Liver (tissue), 8 donors: ENCODE measurements at regions not wholly inside any gene's neighbourhood (a gene's known extent, or its start where the extent isn't known, plus 50 kb on each side); places are given as distances from the start of the nearest gene placed in this dataset.

Experiments used
- DNase-seq: peaks from one replicate; pipeline ENCODE4 v3.0.0-alpha.2; 2017; ENCODE audit warnings: low spot score
- H3K27ac ChIP-seq, 2 donors: one replicate each; pipeline ENCODE4 v1.7.0; 2013; ENCODE audit warnings: inconsistent platforms in 2 of 2, low read length in 2 of 2, control low read depth in 1 of 2, low read depth in 1 of 2, mild to moderate bottlenecking in 1 of 2
- H3K27me3 ChIP-seq, 4 donors: one replicate each; pipeline versions ENCODE4 v1.6.1 to v1.7.0; 2013; ENCODE audit warnings: low read length in 3 of 4, inconsistent platforms in 1 of 4, mild to moderate bottlenecking in 1 of 4, moderate library complexity in 1 of 4; ENCODE audit not compliant: control insufficient read depth in 4 of 4, insufficient read depth in 4 of 4
- H3K36me3 ChIP-seq, 4 donors: one replicate each; pipeline versions ENCODE4 v1.6.1 to v1.7.0; 2013; ENCODE audit warnings: low read length in 3 of 4, mild to moderate bottlenecking in 3 of 4, low read depth in 1 of 4, moderate library complexity in 1 of 4; ENCODE audit not compliant: control insufficient read depth in 4 of 4, insufficient read depth in 3 of 4
- H3K4me1 ChIP-seq, 4 donors: one replicate each; pipeline versions ENCODE4 v1.6.1 to v1.7.0; 2013; ENCODE audit warnings: low read length in 3 of 4, mild to moderate bottlenecking in 3 of 4, moderate library complexity in 1 of 4; ENCODE audit not compliant: control insufficient read depth in 4 of 4, insufficient read depth in 4 of 4
- H3K4me3 ChIP-seq, 3 donors: one replicate each; pipeline versions ENCODE4 v1.6.1 to v1.7.0; 2013; ENCODE audit warnings: low read length in 3 of 3, control low read depth in 1 of 3, low read depth in 1 of 3, mild to moderate bottlenecking in 1 of 3
- H3K9ac ChIP-seq, 2 donors: one replicate each; pipeline ENCODE4 v1.7.0; 2013; ENCODE audit warnings: low read length in 2 of 2, mild to moderate bottlenecking in 2 of 2, moderate library complexity in 2 of 2, control low read depth in 1 of 2, low read depth in 1 of 2
- H3K9me3 ChIP-seq, 4 donors: one replicate each; pipeline versions ENCODE4 v1.6.1 to v1.7.0; 2013; ENCODE audit warnings: low read length in 3 of 4; ENCODE audit not compliant: control insufficient read depth in 4 of 4
- CTCF ChIP-seq: fragments of 150-350 bp; IDR thresholded peaks from 2 replicates; pipeline ENCODE4 v1.5.1; 2017; ENCODE audit warnings: improper control_type of control experiment, low read depth, low read length; ENCODE audit not compliant: missing input control
- EGR1 ChIP-seq, 2 donors: IDR thresholded peaks; 2 replicates each; pipeline ENCODE4 v1.6.1; 2016 to 2018; ENCODE audit warnings: antibody characterized with exemption in 2 of 2, low read depth in 2 of 2
- FOXA1 ChIP-seq: IDR thresholded peaks from 2 replicates; pipeline ENCODE4 v1.6.1; 2016; ENCODE audit warnings: antibody characterized with exemption
- FOXA2 ChIP-seq: IDR thresholded peaks from 2 replicates; pipeline ENCODE4 v1.6.1; 2016; ENCODE audit warnings: antibody characterized with exemption
- GABPA ChIP-seq, 2 donors: IDR thresholded peaks in 1 of 2; conservative IDR thresholded peaks in 1 of 2; 2 replicates each; pipeline ENCODE4 v1.6.1; 2016; ENCODE audit warnings: antibody characterized with exemption in 2 of 2, mild to moderate bottlenecking in 1 of 2, moderate library complexity in 1 of 2
- HNF4A ChIP-seq, 2 donors: conservative IDR thresholded peaks; 2 replicates each; pipeline ENCODE4 v1.6.1; 2016; ENCODE audit warnings: antibody characterized with exemption in 2 of 2, mild to moderate bottlenecking in 2 of 2
- HNF4G ChIP-seq: IDR thresholded peaks from 2 replicates; pipeline ENCODE4 v1.6.1; 2016; ENCODE audit warnings: antibody characterized with exemption
- JUND ChIP-seq, 2 donors: IDR thresholded peaks; 2 replicates each; pipeline ENCODE4 v1.6.1; 2016; ENCODE audit warnings: antibody characterized with exemption in 2 of 2
- NR2F2 ChIP-seq: IDR thresholded peaks from 2 replicates; pipeline ENCODE4 v1.6.1; 2016; ENCODE audit warnings: antibody characterized with exemption
- RAD21 ChIP-seq, 2 donors: IDR thresholded peaks; 2 replicates each; pipeline ENCODE4 v1.6.1; 2016; ENCODE audit warnings: antibody characterized with exemption in 2 of 2, mild to moderate bottlenecking in 2 of 2
- SP1 ChIP-seq: IDR thresholded peaks from 2 replicates; pipeline ENCODE4 v1.6.1; 2018; ENCODE audit warnings: antibody characterized with exemption, mild to moderate bottlenecking
- TAF1 ChIP-seq: conservative IDR thresholded peaks from 2 replicates; pipeline ENCODE4 v1.6.1; 2016; ENCODE audit warnings: antibody characterized with exemption, mild to moderate bottlenecking
- YY1 ChIP-seq: IDR thresholded peaks from 2 replicates; pipeline ENCODE4 v1.6.1; 2016; ENCODE audit warnings: antibody characterized with exemption, mild to moderate bottlenecking
- ZBTB33 ChIP-seq: IDR thresholded peaks from 2 replicates; pipeline ENCODE4 v1.6.1; 2016; ENCODE audit warnings: antibody characterized with exemption
- WGBS: extraction: QIAGEN DNeasy Blood & Tissue Kit; methylation state at CpG from one replicate; pipeline ENCODE4 v1.1.7; 2013; 5-methylcytosine and 5-hydroxymethylcytosine counted together
- TF ChIP-seq, protein P1 (sequence below): IDR thresholded peaks from 2 replicates; pipeline ENCODE4 v1.6.1; 2016; ENCODE audit warnings: antibody characterized with exemption
- TF ChIP-seq, protein P2 (sequence below): IDR thresholded peaks from 2 replicates; pipeline ENCODE4 v1.6.1; 2016; ENCODE audit warnings: antibody characterized with exemption
- TF ChIP-seq, protein P3 (sequence below): IDR thresholded peaks from 2 replicates; pipeline ENCODE4 v1.6.1; 2016; ENCODE audit warnings: antibody characterized with exemption, mild to moderate bottlenecking
- donor health status: healthy.
- donor health status: healthy.
- donor health status: healthy.
- donor health status: healthy.
- donor health status: healthy.

- TF ChIP-seq JUND (IDR thresholded peaks at IDR 0.05): no peak
- Histone ChIP-seq H3K27me3 (no peaks in the 10 kb centered on the region), H3K27ac (no peak overlapping the region), H3K9ac (no peak overlapping the region), H3K4me3 (no peak overlapping the region), H3K4me1 (no peaks in the 10 kb centered on the region), H3K36me3 (no peaks in the 10 kb centered on the region), H3K9me3 (no peaks in the 10 kb centered on the region)
- no peak for DNase-seq
These were observed 691.4 kb downstream of the DNAH5 start for GRCh38 chr5:13253111-13253510.

- H3K4me1 ChIP-seq: no peaks in the 10 kb centered on the region
- no peak overlapping the region for H3K9ac ChIP-seq
- no peaks in the 10 kb centered on the region for H3K36me3 ChIP-seq
- WGBS: 92% methylated on average over 5 of the region's 5 CpGs
- H3K4me3 ChIP-seq: no peak overlapping the region
- H3K27me3 ChIP-seq: no peaks in the 10 kb centered on the region
- TF ChIP-seq JUND (IDR thresholded peaks at IDR 0.05) (no peak), YY1 (no peak), SP1 (no peak), HNF4A (conservative IDR thresholded peaks at IDR 0.05) (no peak), FOXA2 (no peak), RAD21 (IDR thresholded peaks at IDR 0.05) (no peak), NR2F2 (no peak), EGR1 (IDR thresholded peaks at IDR 0.05; ENCODE audit: low read depth in 2 of 2) (no peak), CTCF (no peak), ZBTB33 (no peak)
- TF ChIP-seq, protein P1, sequence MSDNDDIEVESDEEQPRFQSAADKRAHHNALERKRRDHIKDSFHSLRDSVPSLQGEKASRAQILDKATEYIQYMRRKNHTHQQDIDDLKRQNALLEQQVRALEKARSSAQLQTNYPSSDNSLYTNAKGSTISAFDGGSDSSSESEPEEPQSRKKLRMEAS: no peak
- no peak overlapping the region for H3K27ac ChIP-seq
- no peaks in the 10 kb centered on the region for H3K9me3 ChIP-seq
- DNase-seq: no peak
These were observed 691.8 kb downstream of the DNAH5 start for GRCh38 chr5:13252699-13253098.

GRCh38 chr5:13251623-13252376 lies 692.7 kb downstream of the DNAH5 start:
- Histone ChIP-seq H3K27me3 (no peaks in the 10 kb centered on the region), H3K9me3 (no peaks in the 10 kb centered on the region), H3K4me3 (no peak overlapping the region), H3K4me1 (no peaks in the 10 kb centered on the region), H3K9ac (no peak overlapping the region), H3K36me3 (no peaks in the 10 kb centered on the region), H3K27ac (no peak overlapping the region)
- no peak for DNase-seq
- WGBS: 52% methylated on average over 7 of the region's 7 CpGs
- TF ChIP-seq FOXA1 (no peak), FOXA2 (no peak), CTCF (no peak), TAF1 (no peak), NR2F2 (no peak), YY1 (no peak), RAD21 (IDR thresholded peaks at IDR 0.05) (no peak), GABPA (IDR thresholded peaks at IDR 0.05 in 1 of 2, conservative IDR thresholded peaks at IDR 0.05 in 1 of 2) (no peak), HNF4G (no peak), JUND (IDR thresholded peaks at IDR 0.05) (no peak)
- TF ChIP-seq, protein P2, sequence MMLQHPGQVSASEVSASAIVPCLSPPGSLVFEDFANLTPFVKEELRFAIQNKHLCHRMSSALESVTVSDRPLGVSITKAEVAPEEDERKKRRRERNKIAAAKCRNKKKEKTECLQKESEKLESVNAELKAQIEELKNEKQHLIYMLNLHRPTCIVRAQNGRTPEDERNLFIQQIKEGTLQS: no peak
- TF ChIP-seq, protein P3, sequence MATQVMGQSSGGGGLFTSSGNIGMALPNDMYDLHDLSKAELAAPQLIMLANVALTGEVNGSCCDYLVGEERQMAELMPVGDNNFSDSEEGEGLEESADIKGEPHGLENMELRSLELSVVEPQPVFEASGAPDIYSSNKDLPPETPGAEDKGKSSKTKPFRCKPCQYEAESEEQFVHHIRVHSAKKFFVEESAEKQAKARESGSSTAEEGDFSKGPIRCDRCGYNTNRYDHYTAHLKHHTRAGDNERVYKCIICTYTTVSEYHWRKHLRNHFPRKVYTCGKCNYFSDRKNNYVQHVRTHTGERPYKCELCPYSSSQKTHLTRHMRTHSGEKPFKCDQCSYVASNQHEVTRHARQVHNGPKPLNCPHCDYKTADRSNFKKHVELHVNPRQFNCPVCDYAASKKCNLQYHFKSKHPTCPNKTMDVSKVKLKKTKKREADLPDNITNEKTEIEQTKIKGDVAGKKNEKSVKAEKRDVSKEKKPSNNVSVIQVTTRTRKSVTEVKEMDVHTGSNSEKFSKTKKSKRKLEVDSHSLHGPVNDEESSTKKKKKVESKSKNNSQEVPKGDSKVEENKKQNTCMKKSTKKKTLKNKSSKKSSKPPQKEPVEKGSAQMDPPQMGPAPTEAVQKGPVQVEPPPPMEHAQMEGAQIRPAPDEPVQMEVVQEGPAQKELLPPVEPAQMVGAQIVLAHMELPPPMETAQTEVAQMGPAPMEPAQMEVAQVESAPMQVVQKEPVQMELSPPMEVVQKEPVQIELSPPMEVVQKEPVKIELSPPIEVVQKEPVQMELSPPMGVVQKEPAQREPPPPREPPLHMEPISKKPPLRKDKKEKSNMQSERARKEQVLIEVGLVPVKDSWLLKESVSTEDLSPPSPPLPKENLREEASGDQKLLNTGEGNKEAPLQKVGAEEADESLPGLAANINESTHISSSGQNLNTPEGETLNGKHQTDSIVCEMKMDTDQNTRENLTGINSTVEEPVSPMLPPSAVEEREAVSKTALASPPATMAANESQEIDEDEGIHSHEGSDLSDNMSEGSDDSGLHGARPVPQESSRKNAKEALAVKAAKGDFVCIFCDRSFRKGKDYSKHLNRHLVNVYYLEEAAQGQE: no peak
